CD14-positive monocyte (primary cell): ENCODE measurements at regions not wholly inside any gene's neighbourhood (a gene's known extent, or its start where the extent isn't known, plus 50 kb on each side); places are given as distances from the start of the nearest gene placed in this dataset.
A peak's percentile ranks its signal among the peaks of the same experiment; 100 is the strongest.

ENCODE experiments used
- DNase-seq, 3 donors: peaks; one replicate each; pipeline ENCODE4 v3.0.0-alpha.2; 2011 to 2022
- H2AFZ ChIP-seq: 2 replicates; pipeline ENCODE4 v1.6.0; 2012; ENCODE audit warnings: mild to moderate bottlenecking, low read depth, low read length, inconsistent platforms; ENCODE audit not compliant: insufficient read depth, poor library complexity, severe bottlenecking
- H3K27ac ChIP-seq, 2 donors: 1 replicate in 1 of 2; 2 replicates in 1 of 2; pipeline ENCODE4 v1.5.1; 2012 to 2013; ENCODE audit warnings: low read length in 2 of 2, control low read depth in 1 of 2, inconsistent platforms in 1 of 2, low read depth in 1 of 2, mild to moderate bottlenecking in 1 of 2
- H3K27me3 ChIP-seq, 2 donors: one replicate each; pipeline versions ENCODE4 v1.6.0 to v1.6.1; 2011 to 2013; ENCODE audit warnings: low read length in 2 of 2; ENCODE audit not compliant: control insufficient read depth in 2 of 2, insufficient read depth in 2 of 2
- H3K36me3 ChIP-seq, 2 donors: replicated peaks in 1 of 2; 1 replicate in 1 of 2; 2 replicates in 1 of 2; pipeline versions ENCODE4 v1.5.1 to v1.6.1; 2012 to 2013; ENCODE audit warnings: low read length in 2 of 2, control low read depth in 1 of 2, inconsistent platforms in 1 of 2, mild to moderate bottlenecking in 1 of 2; ENCODE audit not compliant: insufficient read depth in 2 of 2, control insufficient read depth in 1 of 2
- H3K4me1 ChIP-seq, 2 donors: 1 replicate in 1 of 2; 2 replicates in 1 of 2; pipeline versions ENCODE4 v1.5.1 to v1.6.1; 2012 to 2013; ENCODE audit warnings: low read length in 2 of 2, control low read depth in 1 of 2, inconsistent platforms in 1 of 2, mild to moderate bottlenecking in 1 of 2, moderate library complexity in 1 of 2; ENCODE audit not compliant: insufficient read depth in 2 of 2, control insufficient read depth in 1 of 2
- H3K4me2 ChIP-seq: replicated peaks from 2 replicates; pipeline ENCODE3; 2012; ENCODE audit warnings: low read length, moderate library complexity, mild to moderate bottlenecking; ENCODE audit not compliant: poor library complexity, severe bottlenecking; ENCODE audit errors: extremely low read depth
- H3K4me3 ChIP-seq, 3 experiments: fragments of 200-600 bp in 1 of 3; sonication (generic) in 1 of 3; replicated peaks in 1 of 3; 1 replicate in 2 of 3; 2 replicates in 1 of 3; pipeline ENCODE4 v1.5.1; 2011 to 2013; ENCODE audit warnings: low read length in 3 of 3, mild to moderate bottlenecking in 3 of 3, control low read depth in 2 of 3, low read depth in 2 of 3, inconsistent platforms in 1 of 3, moderate library complexity in 1 of 3
- H3K79me2 ChIP-seq: 2 replicates; pipeline ENCODE4 v1.6.0; 2012; ENCODE audit warnings: mild to moderate bottlenecking, control low read depth, inconsistent platforms, low read length, moderate library complexity; ENCODE audit not compliant: insufficient read depth
- H3K9ac ChIP-seq: 2 replicates; pipeline ENCODE4 v1.6.0; 2017; ENCODE audit warnings: low read length, mild to moderate bottlenecking; ENCODE audit not compliant: insufficient read depth, poor library complexity, severe bottlenecking
- H3K9me3 ChIP-seq, 2 donors: replicated peaks in 1 of 2; 1 replicate in 1 of 2; 2 replicates in 1 of 2; pipeline versions ENCODE4 v1.5.1 to v1.6.1; 2012 to 2013; ENCODE audit warnings: low read length in 2 of 2, control low read depth in 1 of 2; ENCODE audit not compliant: control insufficient read depth in 1 of 2, insufficient read depth in 1 of 2
- H4K20me1 ChIP-seq: 2 replicates; pipeline ENCODE4 v1.6.0; 2012; ENCODE audit warnings: mild to moderate bottlenecking, low read length, control low read depth, moderate library complexity; ENCODE audit not compliant: insufficient read depth
- H3K27ac Mint-ChIP-seq, 7 donors: one replicate each; pipeline ENCODE4 v1.8.0; 2020; ENCODE audit warnings: mild to moderate bottlenecking in 7 of 7, mixed read lengths in 7 of 7, moderate library complexity in 6 of 7, inconsistent platforms in 2 of 7
- H3K27me3 Mint-ChIP-seq, 3 donors: one replicate each; pipeline ENCODE4 v1.8.0; 2021 to 2022; ENCODE audit warnings: low read depth in 3 of 3, mild to moderate bottlenecking in 3 of 3, mixed read lengths in 3 of 3, moderate library complexity in 3 of 3, inconsistent platforms in 1 of 3
- H3K36me3 Mint-ChIP-seq, 2 donors: one replicate each; pipeline ENCODE4 v1.8.0; 2020; ENCODE audit warnings: mixed read lengths in 2 of 2, inconsistent platforms in 1 of 2, mild to moderate bottlenecking in 1 of 2
- H3K4me1 Mint-ChIP-seq: one replicate; pipeline ENCODE4 v1.8.0; 2020; ENCODE audit warnings: mild to moderate bottlenecking, mixed read lengths
- H3K4me3 Mint-ChIP-seq, 2 donors: one replicate each; pipeline ENCODE4 v1.8.0; 2020; ENCODE audit warnings: mild to moderate bottlenecking in 2 of 2, mixed read lengths in 2 of 2, moderate library complexity in 1 of 2
- H3K9me3 Mint-ChIP-seq, 7 donors: one replicate each; pipeline ENCODE4 v1.8.0; 2020 to 2022; ENCODE audit warnings: mixed read lengths in 7 of 7, mild to moderate bottlenecking in 6 of 7, moderate library complexity in 6 of 7, inconsistent platforms in 2 of 7
- CTCF ChIP-seq: fragments of 200-600 bp; IDR thresholded peaks from one replicate; pipeline ENCODE4 v1.8.0; 2022; ENCODE audit warnings: antibody characterized with exemption, mild to moderate bottlenecking
- WGBS: methylation state at CpG from one replicate; pipeline ENCODE4 v1.1.5; 2013; ENCODE audit warnings: missing lambda C conversion rate; ENCODE audit not compliant: insufficient coverage; 5-methylcytosine and 5-hydroxymethylcytosine counted together
- intact Hi-C, 2 donors: fragments of 100-400 bp; cut with micrococcal nuclease; formaldehyde crosslinking; loops; one replicate each; pipeline versions ENCODE4 v1.15.0 to v1.15.1; 2023

GRCh38 chr2:198214114-198214596 is 409.8 kb downstream of the PLCL1 start:
- no peak overlapping the region for H2AFZ ChIP-seq
- Mint-ChIP-seq H3K27me3 (peaks cover 0 to 2% (median 1%) of the 10 kb centered on the region in 3 donors), H3K36me3 (no peaks in the 10 kb centered on the region), H3K27ac (no peak overlapping the region), H3K4me1 (no peaks in the 10 kb centered on the region), H3K4me3 (no peak overlapping the region), H3K9me3 (peaks cover 0 to 3% (median 0%) of the 10 kb centered on the region in 7 donors)
- no peak for TF ChIP-seq CTCF
- H3K9me3 ChIP-seq: no peaks in the 10 kb centered on the region
- no peak overlapping the region for H3K4me3 ChIP-seq
- no peaks in the 10 kb centered on the region for H3K36me3 ChIP-seq
- no peaks in the 10 kb centered on the region for H3K4me1 ChIP-seq
- no peak overlapping the region for H3K9ac ChIP-seq
- H3K27ac ChIP-seq: no peak overlapping the region
- H3K79me2 ChIP-seq: no peaks in the 10 kb centered on the region
- H3K27me3 ChIP-seq: no peaks in the 10 kb centered on the region
- H3K4me2 ChIP-seq: no peak overlapping the region
- H4K20me1 ChIP-seq: no peaks in the 10 kb centered on the region
- no peak for DNase-seq
- WGBS: 86% methylated on average over 1 of the region's 5 CpGs
- intact Hi-C loops: no loop called here

GRCh38 chr2:198213253-198213652 is 408.9 kb downstream of the PLCL1 start:
- no peaks in the 10 kb centered on the region for H3K36me3 Mint-ChIP-seq
- H3K9me3 ChIP-seq: no peaks in the 10 kb centered on the region
- no peak overlapping the region for H3K4me3 ChIP-seq

More at GRCh38 chr2:198213253-198213652, 408.9 kb downstream of the PLCL1 start:
- Histone ChIP-seq H3K27ac (no peak overlapping the region), H2AFZ (no peak overlapping the region), H3K4me1 (no peaks in the 10 kb centered on the region), H3K36me3 (no peaks in the 10 kb centered on the region), H4K20me1 (no peaks in the 10 kb centered on the region), H3K9ac (no peak overlapping the region), H3K79me2 (no peaks in the 10 kb centered on the region), H3K27me3 (no peaks in the 10 kb centered on the region), H3K4me2 (no peak overlapping the region)
- intact Hi-C loops: no loop called here
- no CpG with 5 or more reads among the region's 1 CpG for WGBS
- peaks cover 0 to 3% (median 0%) of the 10 kb centered on the region in 7 donors for H3K9me3 Mint-ChIP-seq
- H3K4me1 Mint-ChIP-seq: no peaks in the 10 kb centered on the region
- no peak for DNase-seq
- H3K27me3 Mint-ChIP-seq: peaks cover 0 to 2% (median 1%) of the 10 kb centered on the region in 3 donors
- H3K4me3 Mint-ChIP-seq: no peak overlapping the region
- H3K27ac Mint-ChIP-seq: peak overlapping the region in 1 of 7 donors; percentile 47
- no peak for TF ChIP-seq CTCF
